H1 (cell line): ENCODE measurements at regions not wholly inside any gene's neighbourhood (a gene's known extent, or its start where the extent isn't known, plus 50 kb on each side); places are given as distances from the start of the nearest gene placed in this dataset.

Source experiments
- CHD2 ChIP-seq: IDR thresholded peaks from 2 replicates; pipeline ENCODE4 v1.6.1; 2012; ENCODE audit warnings: low read length, improper control_type of control experiment
- EP300 ChIP-seq, 2 experiments: IDR thresholded peaks; 1 replicate in 1 of 2; 2 replicates in 1 of 2; pipeline ENCODE4 v1.6.1; 2011 to 2012; ENCODE audit warnings: low read depth in 2 of 2, low read length in 2 of 2, mild to moderate bottlenecking in 2 of 2, borderline replicate concordance in 1 of 2, inconsistent platforms in 1 of 2, moderate library complexity in 1 of 2
- JUN ChIP-seq: IDR thresholded peaks from 2 replicates; pipeline ENCODE4 v1.6.1; 2011; ENCODE audit warnings: low read depth, mild to moderate bottlenecking, improper control_type of control experiment, low read length
- RNF2 ChIP-seq: fragments of 200-900, 300-1000 bp; sonication (generic); IDR thresholded peaks from 2 replicates; pipeline ENCODE4 v1.7.1; 2016; ENCODE audit warnings: borderline replicate concordance, low read depth, mild to moderate bottlenecking, antibody characterized with exemption, low read length; ENCODE audit not compliant: poor library complexity, severe bottlenecking; ENCODE audit errors: missing control alignments
- SP1 ChIP-seq: IDR thresholded peaks from 2 replicates; pipeline ENCODE4 v1.6.1; 2011; ENCODE audit warnings: low read depth, low read length
- TAF1 ChIP-seq: IDR thresholded peaks from 2 replicates; pipeline ENCODE4 v1.6.1; 2011; ENCODE audit warnings: mild to moderate bottlenecking, low read depth, low read length
- TF ChIP-seq, protein P1 (sequence below): IDR thresholded peaks from 2 replicates; pipeline ENCODE4 v1.6.1; 2011; ENCODE audit warnings: low read length, improper control_type of control experiment
- TF ChIP-seq, protein P2 (sequence below): IDR thresholded peaks from 2 replicates; pipeline ENCODE4 v1.6.1; 2012; ENCODE audit warnings: low read length, inconsistent platforms
- TF ChIP-seq, protein P3 (sequence below): IDR thresholded peaks from 2 replicates; pipeline ENCODE4 v1.6.1; 2011; ENCODE audit warnings: low read depth, mild to moderate bottlenecking, low read length; ENCODE audit not compliant: insufficient read depth

DNA sequence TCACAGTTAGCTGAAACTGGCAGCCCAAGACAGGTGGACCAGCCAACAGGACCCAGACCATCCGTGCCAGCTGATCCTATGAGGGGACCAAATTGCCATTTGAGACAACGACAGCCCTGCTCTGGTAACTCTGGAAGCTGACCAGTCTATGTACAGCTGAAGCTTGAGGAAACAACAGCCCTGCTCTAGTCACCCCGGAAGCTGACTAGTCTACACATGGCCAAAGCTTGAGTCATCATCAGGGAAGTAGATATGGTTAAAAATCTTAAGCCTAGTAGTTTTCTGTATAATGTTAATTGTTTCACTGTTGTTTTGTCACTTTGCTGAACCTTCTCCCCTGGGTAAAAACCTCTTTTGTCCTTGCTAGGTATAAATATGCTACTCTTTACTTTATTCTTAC, 905.4 kb upstream of the NDST4 start (continued):
- TF ChIP-seq EP300 (IDR thresholded peaks at IDR 0.05; ENCODE audit: borderline replicate concordance in 1 of 2, low read depth in 2 of 2, low read length in 2 of 2) (no peak), CHD2 (no peak), RNF2 (no peak), TAF1 (no peak), SP1 (no peak), JUN (no peak)
- TF ChIP-seq, protein P1, sequence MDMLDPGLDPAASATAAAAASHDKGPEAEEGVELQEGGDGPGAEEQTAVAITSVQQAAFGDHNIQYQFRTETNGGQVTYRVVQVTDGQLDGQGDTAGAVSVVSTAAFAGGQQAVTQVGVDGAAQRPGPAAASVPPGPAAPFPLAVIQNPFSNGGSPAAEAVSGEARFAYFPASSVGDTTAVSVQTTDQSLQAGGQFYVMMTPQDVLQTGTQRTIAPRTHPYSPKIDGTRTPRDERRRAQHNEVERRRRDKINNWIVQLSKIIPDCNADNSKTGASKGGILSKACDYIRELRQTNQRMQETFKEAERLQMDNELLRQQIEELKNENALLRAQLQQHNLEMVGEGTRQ = no peak
- TF ChIP-seq, protein P2, sequence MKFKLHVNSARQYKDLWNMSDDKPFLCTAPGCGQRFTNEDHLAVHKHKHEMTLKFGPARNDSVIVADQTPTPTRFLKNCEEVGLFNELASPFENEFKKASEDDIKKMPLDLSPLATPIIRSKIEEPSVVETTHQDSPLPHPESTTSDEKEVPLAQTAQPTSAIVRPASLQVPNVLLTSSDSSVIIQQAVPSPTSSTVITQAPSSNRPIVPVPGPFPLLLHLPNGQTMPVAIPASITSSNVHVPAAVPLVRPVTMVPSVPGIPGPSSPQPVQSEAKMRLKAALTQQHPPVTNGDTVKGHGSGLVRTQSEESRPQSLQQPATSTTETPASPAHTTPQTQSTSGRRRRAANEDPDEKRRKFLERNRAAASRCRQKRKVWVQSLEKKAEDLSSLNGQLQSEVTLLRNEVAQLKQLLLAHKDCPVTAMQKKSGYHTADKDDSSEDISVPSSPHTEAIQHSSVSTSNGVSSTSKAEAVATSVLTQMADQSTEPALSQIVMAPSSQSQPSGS = no peak
- TF ChIP-seq, protein P3, sequence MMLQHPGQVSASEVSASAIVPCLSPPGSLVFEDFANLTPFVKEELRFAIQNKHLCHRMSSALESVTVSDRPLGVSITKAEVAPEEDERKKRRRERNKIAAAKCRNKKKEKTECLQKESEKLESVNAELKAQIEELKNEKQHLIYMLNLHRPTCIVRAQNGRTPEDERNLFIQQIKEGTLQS = no peak
